CD4-positive, alpha-beta T cell (primary cell): ENCODE measurements at regions not wholly inside any gene's neighbourhood (a gene's known extent, or its start where the extent isn't known, plus 50 kb on each side); places are given as distances from the start of the nearest gene placed in this dataset.

ENCODE experiments used
- ATAC-seq: fragments of 200-7000 bp; cut with Tn5 transposase; one replicate; pipeline ENCODE4 v1.10.0; 2022; ENCODE audit warnings: mild to moderate bottlenecking; ENCODE audit not compliant: poor library complexity
- CTCF ChIA-PET: fragments of 350-600 bp; sonication (Branson Sonifier 250); formaldehyde crosslinking; loops from one replicate; lab custom pipeline; 2021; ENCODE audit warnings: antibody characterized with exemption, inconsistent platforms; lab: Charles Lee
- POLR2A ChIA-PET: fragments of 350-600 bp; sonication (Branson Sonifier 250); formaldehyde crosslinking; loops from one replicate; lab custom pipeline; 2021; ENCODE audit warnings: antibody characterized with exemption, inconsistent platforms; lab: Charles Lee
- DNase-seq, 14 experiments: peaks; one replicate each; pipeline ENCODE4 v3.0.0-alpha.2; 2013 to 2020; ENCODE audit warnings: mixed read lengths in 2 of 14
- H3K27ac ChIP-seq, 2 donors: one replicate each; pipeline versions ENCODE4 v1.5.1 to v1.7.0; 2013; ENCODE audit warnings: low read length in 2 of 2, low read depth in 1 of 2, mild to moderate bottlenecking in 1 of 2
- H3K27me3 ChIP-seq, 2 experiments: 1 replicate in 1 of 2; 2 replicates in 1 of 2; pipeline versions ENCODE4 v1.6.1 to v1.7.0; 2013; ENCODE audit warnings: low read length in 2 of 2, control low read depth in 1 of 2, mild to moderate bottlenecking in 1 of 2, moderate library complexity in 1 of 2; ENCODE audit not compliant: insufficient read depth in 2 of 2, control insufficient read depth in 1 of 2
- H3K36me3 ChIP-seq: one replicate; pipeline ENCODE4 v1.6.1; 2013; ENCODE audit warnings: low read length, control low read depth; ENCODE audit not compliant: insufficient read depth
- H3K4me1 ChIP-seq: one replicate; pipeline ENCODE4 v1.6.1; 2013; ENCODE audit warnings: low read length, control low read depth; ENCODE audit not compliant: insufficient read depth
- H3K4me3 ChIP-seq: one replicate; pipeline ENCODE4 v1.5.1; 2013; ENCODE audit warnings: mild to moderate bottlenecking, low read length, moderate library complexity
- H3K9me3 ChIP-seq, 2 experiments: 1 replicate in 1 of 2; 2 replicates in 1 of 2; pipeline versions ENCODE4 v1.6.1 to v1.7.0; 2013; ENCODE audit warnings: low read length in 2 of 2, mild to moderate bottlenecking in 2 of 2, control low read depth in 1 of 2, moderate library complexity in 1 of 2; ENCODE audit not compliant: control insufficient read depth in 1 of 2, insufficient read depth in 1 of 2
- H3K27ac Mint-ChIP-seq: one replicate; pipeline ENCODE4 v1.8.0; 2020; ENCODE audit warnings: mixed read lengths
- H3K27me3 Mint-ChIP-seq: one replicate; pipeline ENCODE4 v1.8.0; 2021; ENCODE audit warnings: mixed read lengths
- H3K36me3 Mint-ChIP-seq: one replicate; pipeline ENCODE4 v1.8.0; 2021; ENCODE audit warnings: low read depth, mixed read lengths
- H3K4me1 Mint-ChIP-seq: one replicate; pipeline ENCODE4 v1.8.0; 2021; ENCODE audit warnings: low read depth, mixed read lengths
- H3K4me3 Mint-ChIP-seq: one replicate; pipeline ENCODE4 v1.8.0; 2020; ENCODE audit warnings: mild to moderate bottlenecking, mixed read lengths
- H3K9me3 Mint-ChIP-seq: one replicate; pipeline ENCODE4 v1.8.0; 2020; ENCODE audit warnings: mixed read lengths
- CTCF ChIP-seq: fragments of 200-600 bp; IDR thresholded peaks from one replicate; pipeline ENCODE4 v1.8.0; 2022; ENCODE audit warnings: antibody characterized with exemption, mild to moderate bottlenecking
- intact Hi-C, 2 experiments: fragments of 100-400 bp; cut with DNase I in 1 of 2; cut with micrococcal nuclease in 1 of 2; formaldehyde crosslinking; loops; one replicate each; pipeline versions ENCODE4 v1.15.1 to v1.9.0; 2023 to 2025; cut with DNase I, micrococcal nuclease

DNA sequence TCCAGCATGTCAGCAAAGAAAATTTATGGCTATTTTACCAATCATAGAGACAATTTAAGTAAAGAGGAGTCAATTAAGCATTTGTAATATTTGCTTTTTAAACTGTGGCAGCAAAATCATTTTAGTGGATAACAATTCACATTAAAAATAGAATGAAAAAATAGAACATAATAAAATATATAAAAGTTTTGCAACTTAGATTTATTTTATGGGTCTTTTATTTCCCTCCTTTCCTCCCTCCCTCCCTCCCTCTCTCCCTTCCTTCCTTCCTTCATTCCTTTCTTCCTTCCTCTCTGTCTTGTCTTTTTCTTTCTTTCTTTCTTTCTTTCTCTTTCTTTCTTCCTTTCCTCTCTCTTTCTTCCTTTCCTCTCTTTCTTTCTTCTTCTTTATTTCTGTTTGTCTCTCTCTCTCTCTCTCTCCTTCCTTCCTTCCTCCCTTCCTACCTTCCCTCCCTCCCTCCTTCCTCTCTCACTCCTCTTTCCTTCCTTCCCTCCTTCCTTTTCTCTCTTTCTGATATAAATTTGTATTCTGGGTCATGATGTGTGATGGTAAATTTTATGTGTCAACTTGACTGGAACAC lies 610.9 kb upstream of the CITED2 start:
- no peak for TF ChIP-seq CTCF
- H3K4me1 ChIP-seq: no peaks in the 10 kb centered on the region
- no peak overlapping the region for H3K27ac ChIP-seq
- Mint-ChIP-seq H3K9me3 (no peaks in the 10 kb centered on the region), H3K4me3 (no peak overlapping the region), H3K27ac (no peak overlapping the region), H3K27me3 (peaks cover 12% of the 10 kb centered on the region), H3K4me1 (peaks cover 11% of the 10 kb centered on the region), H3K36me3 (no peaks in the 10 kb centered on the region)
- ChIA-PET CTCF (no interaction called here), POLR2A (no interaction called here)
- ATAC-seq (no peak), DNase-seq (no peak)
- intact Hi-C loops: no loop called here
- no peak overlapping the region for H3K4me3 ChIP-seq
- H3K27me3 ChIP-seq: no peaks in the 10 kb centered on the region
- H3K9me3 ChIP-seq: no peaks in the 10 kb centered on the region
- no peaks in the 10 kb centered on the region for H3K36me3 ChIP-seq

DNA sequence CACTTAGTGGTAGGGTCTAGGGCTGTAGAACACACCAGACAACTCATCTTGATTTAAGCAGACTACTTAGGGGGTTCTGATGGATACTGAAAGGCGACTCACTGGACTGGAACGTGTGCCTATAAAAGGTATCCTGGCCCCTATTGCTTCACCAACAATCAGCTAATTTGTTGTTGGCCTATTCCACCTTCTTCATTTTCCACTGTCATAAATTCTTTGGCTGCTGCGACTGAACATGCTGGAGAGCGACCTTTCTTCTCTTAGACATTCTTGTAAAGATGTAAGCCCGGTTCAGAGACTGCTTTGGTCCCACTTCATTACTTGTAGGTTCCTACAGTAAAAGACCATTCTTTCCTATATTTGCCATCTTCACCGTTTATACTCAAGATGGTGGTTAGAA lies 609.9 kb upstream of the CITED2 start:
- H3K36me3 Mint-ChIP-seq: no peaks in the 10 kb centered on the region
- no peaks in the 10 kb centered on the region for H3K36me3 ChIP-seq
- H3K4me1 ChIP-seq: no peaks in the 10 kb centered on the region
- peaks cover 12% of the 10 kb centered on the region for H3K27me3 Mint-ChIP-seq
- H3K27ac Mint-ChIP-seq: no peak overlapping the region
- H3K4me3 ChIP-seq: no peak overlapping the region
- ChIA-PET CTCF (no interaction called here), POLR2A (no interaction called here)
- DNase-seq: no peak
- no peak for TF ChIP-seq CTCF
- no peaks in the 10 kb centered on the region for H3K9me3 Mint-ChIP-seq
- H3K4me1 Mint-ChIP-seq: peaks cover 11% of the 10 kb centered on the region
- no peak overlapping the region for H3K4me3 Mint-ChIP-seq
- H3K27me3 ChIP-seq: no peaks in the 10 kb centered on the region
- H3K27ac ChIP-seq: no peak overlapping the region
- H3K9me3 ChIP-seq: no peaks in the 10 kb centered on the region
- intact Hi-C loops: no loop called here
- no peak for ATAC-seq

- H3K27ac ChIP-seq: no peak overlapping the region
- intact Hi-C loops: no loop called here
- ATAC-seq (no peak), DNase-seq (no peak)
- Mint-ChIP-seq H3K4me3 (no peak overlapping the region), H3K27me3 (peaks cover 12% of the 10 kb centered on the region), H3K27ac (no peak overlapping the region), H3K9me3 (no peaks in the 10 kb centered on the region), H3K36me3 (no peaks in the 10 kb centered on the region), H3K4me1 (peaks cover 11% of the 10 kb centered on the region)
- H3K9me3 ChIP-seq: no peaks in the 10 kb centered on the region
- POLR2A ChIA-PET: no interaction called here
- no peak overlapping the region for H3K4me3 ChIP-seq
- CTCF ChIA-PET: interaction anchor here (0.6 kb wide), 1 partner anchor 716 kb away, joined by 5 read pairs; no protein-coding TSS in a partner anchor
- no peak for TF ChIP-seq CTCF
- no peaks in the 10 kb centered on the region for H3K36me3 ChIP-seq
- H3K4me1 ChIP-seq: no peaks in the 10 kb centered on the region
- no peaks in the 10 kb centered on the region for H3K27me3 ChIP-seq
Measured at GRCh38 chr6:139983555-139984276, 609.3 kb upstream of the CITED2 start.
